ENCODE measurements at regions not wholly inside any gene's neighbourhood (a gene's known extent, or its start where the extent isn't known, plus 50 kb on each side); places are given as distances from the start of the nearest gene placed in this dataset.

GRCh38 chr11:127233998-127234397, 233.4 kb upstream of the KIRREL3 start:
- TF ChIP-seq CTCF (IDR thresholded peaks at IDR 0.05), result no peak
- H3K27ac ChIP-seq, result no peak overlapping the region
- H3K4me3 ChIP-seq, result no peak overlapping the region
- no peak for ATAC-seq
- DNase-seq, result no peak
- H3K27me3 ChIP-seq, result no peaks in the 10 kb centered on the region
- H3K36me3 ChIP-seq, result no peaks in the 10 kb centered on the region
- intact Hi-C loops (cut with DNase I), result no loop called here
- no peaks in the 10 kb centered on the region for H3K4me1 ChIP-seq
- no peaks in the 10 kb centered on the region for H3K9me3 ChIP-seq

DNA sequence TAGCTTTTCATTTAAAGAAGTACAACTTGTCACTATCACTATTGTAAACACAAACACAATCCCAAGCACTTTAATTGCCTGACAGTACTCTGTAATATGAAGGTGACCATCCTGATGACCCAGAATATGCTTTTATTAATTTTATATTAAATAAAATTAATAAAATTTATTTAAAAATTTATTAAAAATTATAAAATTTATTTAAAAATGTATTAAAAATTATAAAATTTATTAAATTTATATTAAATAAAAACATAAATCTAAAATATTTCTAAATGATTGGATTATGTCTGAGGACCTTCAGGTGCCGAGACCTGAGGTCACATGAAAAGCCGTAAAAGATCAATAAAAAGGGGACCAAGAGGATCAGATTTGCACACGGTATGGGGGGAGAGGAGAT, 229.8 kb upstream of the KIRREL3 start:
- Histone ChIP-seq H3K27me3 (no peaks in the 10 kb centered on the region), H3K4me1 (no peaks in the 10 kb centered on the region), H3K36me3 (no peaks in the 10 kb centered on the region), H3K4me3 (no peak overlapping the region), H3K27ac (no peak overlapping the region), H3K9me3 (no peaks in the 10 kb centered on the region)
- DNase-seq, result no peak
- intact Hi-C loops (cut with DNase I), result no loop called here
- no peak for TF ChIP-seq CTCF (IDR thresholded peaks at IDR 0.05)
- ATAC-seq, result no peak

DNA sequence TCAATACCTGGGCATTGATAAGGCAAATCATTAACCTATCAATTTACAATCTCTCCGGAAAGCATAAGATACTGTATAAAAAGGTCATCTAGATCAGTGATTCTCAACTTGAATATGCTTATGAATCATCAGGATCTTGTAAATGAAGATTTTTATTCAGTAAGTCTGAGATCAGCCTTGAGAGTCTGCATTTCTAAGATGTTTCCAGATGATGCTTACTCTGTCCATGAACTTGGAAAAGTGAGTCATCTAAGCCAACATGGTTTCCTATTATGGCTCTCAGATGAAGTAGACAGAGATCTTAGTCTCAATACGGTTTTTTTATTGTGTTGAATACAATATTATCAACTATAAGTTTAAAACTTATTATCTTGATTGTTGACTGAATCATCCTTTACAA, 226.4 kb upstream of the KIRREL3 start:
- H3K4me3 ChIP-seq, result no peak overlapping the region
- H3K4me1 ChIP-seq, result no peaks in the 10 kb centered on the region
- no peaks in the 10 kb centered on the region for H3K36me3 ChIP-seq
- DNase-seq (no peak), ATAC-seq (no peak)
- no peak overlapping the region for H3K27ac ChIP-seq
- no peaks in the 10 kb centered on the region for H3K9me3 ChIP-seq
- TF ChIP-seq CTCF (IDR thresholded peaks at IDR 0.05), result no peak
- H3K27me3 ChIP-seq, result no peaks in the 10 kb centered on the region
- intact Hi-C loops (cut with DNase I), result no loop called here

DNA sequence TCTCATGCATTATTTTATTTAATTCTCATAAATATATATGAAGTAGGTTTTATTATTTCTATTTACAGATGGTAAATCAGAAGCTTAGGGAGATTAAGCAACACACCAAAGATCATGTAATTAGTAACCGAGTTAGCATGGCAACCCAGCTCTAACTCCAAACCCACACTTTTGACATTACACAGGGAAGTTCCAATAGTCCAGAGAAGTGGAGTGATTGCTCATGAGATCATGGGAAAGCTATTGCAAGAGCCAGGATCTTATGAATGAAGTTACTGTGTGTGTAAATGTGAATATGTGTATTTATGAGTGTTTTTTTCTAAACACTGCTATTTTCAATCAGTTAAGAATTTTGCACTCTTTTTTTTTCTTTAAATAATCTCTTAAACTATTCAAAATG, 225.8 kb upstream of the KIRREL3 start:
- H3K9me3 ChIP-seq, result no peaks in the 10 kb centered on the region
- no peaks in the 10 kb centered on the region for H3K36me3 ChIP-seq
- no peak for ATAC-seq
- H3K27me3 ChIP-seq, result no peaks in the 10 kb centered on the region
- intact Hi-C loops (cut with DNase I), result no loop called here
- no peaks in the 10 kb centered on the region for H3K4me1 ChIP-seq
- DNase-seq, result no peak
- TF ChIP-seq CTCF (IDR thresholded peaks at IDR 0.05), result no peak
- no peak overlapping the region for H3K27ac ChIP-seq
- H3K4me3 ChIP-seq, result no peak overlapping the region

DNA sequence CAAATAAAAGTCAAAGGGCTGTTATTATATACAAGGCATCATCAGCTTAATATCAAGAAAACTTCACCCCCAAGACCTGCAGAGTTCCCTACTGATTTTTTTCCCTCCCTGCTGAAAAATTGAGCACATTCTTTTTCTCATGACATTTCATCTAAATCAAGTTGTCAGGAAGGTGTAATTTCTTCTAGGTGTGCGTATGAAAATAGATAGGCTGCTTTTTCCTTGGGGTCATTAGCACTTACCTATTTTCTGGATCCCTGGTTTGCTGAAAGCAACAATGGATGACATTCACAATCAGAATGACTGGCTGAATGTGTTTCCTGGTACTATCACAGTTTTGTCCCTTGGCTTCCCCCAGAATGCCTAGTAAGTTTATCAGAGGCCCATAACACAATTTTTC, 225.0 kb upstream of the KIRREL3 start:
- no peaks in the 10 kb centered on the region for H3K36me3 ChIP-seq
- DNase-seq (no peak), ATAC-seq (no peak)
- no peaks in the 10 kb centered on the region for H3K9me3 ChIP-seq
- TF ChIP-seq CTCF (IDR thresholded peaks at IDR 0.05), result no peak
- no peaks in the 10 kb centered on the region for H3K4me1 ChIP-seq
- no peak overlapping the region for H3K27ac ChIP-seq
- intact Hi-C loops (cut with DNase I), result no loop called here
- H3K27me3 ChIP-seq, result no peaks in the 10 kb centered on the region
- no peak overlapping the region for H3K4me3 ChIP-seq

GRCh38 chr11:127224276-127224675, 223.7 kb upstream of the KIRREL3 start:
- Histone ChIP-seq H3K4me3 (no peak overlapping the region), H3K27me3 (no peaks in the 10 kb centered on the region), H3K9me3 (no peaks in the 10 kb centered on the region), H3K36me3 (no peaks in the 10 kb centered on the region), H3K27ac (no peak overlapping the region), H3K4me1 (no peaks in the 10 kb centered on the region)
- no peak for ATAC-seq
- intact Hi-C loops (cut with DNase I), result no loop called here
- no peak for TF ChIP-seq CTCF (IDR thresholded peaks at IDR 0.05)
- no peak for DNase-seq
